CD4-positive, alpha-beta T cell treated with Interleukin-15 for 4 hours (primary cell): ENCODE measurements at regions not wholly inside any gene's neighbourhood (a gene's known extent, or its start where the extent isn't known, plus 50 kb on each side); places are given as distances from the start of the nearest gene placed in this dataset.
"Not testable (repeated sequence)": the region's sequence is repeated elsewhere in the genome, so short reads cannot be mapped to it uniquely, and the experiment has no call there.

Source experiments
- DNase-seq: peaks from one replicate; pipeline ENCODE4 v3.0.0-alpha.2; 2020; ENCODE audit warnings: low spot score

DNA sequence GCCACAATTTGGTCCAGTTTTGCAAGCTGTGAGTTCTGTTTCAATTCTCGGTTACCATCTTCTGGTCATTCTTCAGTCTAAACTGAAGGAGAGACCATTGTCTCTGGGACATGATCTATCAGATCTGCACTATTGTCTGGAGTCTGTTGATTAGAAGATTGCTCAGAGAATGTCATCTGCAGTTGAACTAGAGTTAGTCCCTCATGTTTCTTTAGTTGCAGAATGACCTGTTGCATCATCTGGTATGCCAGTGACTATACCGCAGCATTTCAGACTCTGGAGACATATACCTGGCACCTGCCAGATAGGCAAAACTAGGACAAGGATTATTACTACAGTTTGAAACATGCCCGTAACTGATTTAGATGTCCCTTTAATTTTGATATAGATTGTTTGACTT, 194.8 kb downstream of the LRRC70 start:
- DNase-seq: no peak

DNA sequence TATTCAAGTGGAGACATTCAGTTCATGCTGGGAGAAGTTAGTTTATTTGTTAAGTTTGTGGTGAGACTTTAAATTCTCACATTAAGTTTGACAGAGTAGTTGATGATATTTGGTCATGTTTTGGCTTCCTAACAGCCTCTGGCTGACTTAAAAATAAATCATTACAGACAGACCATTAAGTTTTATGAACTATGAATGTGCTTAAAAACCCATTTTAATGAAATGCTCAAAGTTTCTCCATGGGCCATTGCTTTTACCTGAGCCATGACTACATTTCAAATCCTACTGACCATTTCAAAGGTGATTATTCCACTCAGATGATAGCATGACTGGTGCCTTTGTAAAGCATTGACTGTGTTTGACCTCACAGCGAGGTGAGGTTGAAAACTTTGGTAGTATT, 192.7 kb downstream of the LRRC70 start:
- no peak for DNase-seq

DNA sequence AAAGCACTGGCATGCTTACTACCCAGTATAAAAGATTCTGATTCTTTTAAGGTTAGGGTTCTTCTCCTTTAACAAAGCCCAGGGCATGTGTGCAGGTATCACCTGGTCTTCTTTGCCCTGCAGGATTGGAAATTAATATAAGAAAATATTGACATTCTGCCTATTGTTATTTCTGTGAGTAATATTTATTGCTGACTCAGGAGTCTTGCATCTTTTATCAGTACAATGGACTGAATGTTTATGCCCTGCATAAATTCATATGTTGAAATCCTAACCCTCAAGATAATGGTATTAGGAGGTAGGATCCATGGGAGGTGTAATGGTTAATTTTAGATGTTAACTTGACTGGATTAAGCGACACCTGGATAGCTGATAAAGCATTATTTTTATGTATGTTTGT, 189.0 kb downstream of the LRRC70 start:
- no peak for DNase-seq

DNA sequence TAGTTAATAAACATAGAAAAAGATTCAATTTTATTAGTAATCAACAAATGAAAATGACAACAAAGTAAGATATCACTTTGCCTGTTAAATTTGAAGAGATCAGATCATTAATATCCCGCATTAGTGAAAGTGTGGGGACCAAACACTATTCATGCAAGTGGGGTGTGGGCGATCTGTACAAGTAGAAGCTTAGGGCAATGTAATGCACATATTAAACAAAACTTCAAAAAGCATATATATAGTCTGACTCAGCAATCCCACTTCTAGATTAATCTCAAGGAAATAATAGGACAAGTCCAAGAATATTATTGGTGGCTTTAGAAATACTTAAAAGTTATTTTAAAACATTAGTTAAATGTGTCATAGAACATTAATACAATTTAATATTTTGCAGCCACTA, 188.5 kb downstream of the LRRC70 start:
- no peak for DNase-seq

DNA sequence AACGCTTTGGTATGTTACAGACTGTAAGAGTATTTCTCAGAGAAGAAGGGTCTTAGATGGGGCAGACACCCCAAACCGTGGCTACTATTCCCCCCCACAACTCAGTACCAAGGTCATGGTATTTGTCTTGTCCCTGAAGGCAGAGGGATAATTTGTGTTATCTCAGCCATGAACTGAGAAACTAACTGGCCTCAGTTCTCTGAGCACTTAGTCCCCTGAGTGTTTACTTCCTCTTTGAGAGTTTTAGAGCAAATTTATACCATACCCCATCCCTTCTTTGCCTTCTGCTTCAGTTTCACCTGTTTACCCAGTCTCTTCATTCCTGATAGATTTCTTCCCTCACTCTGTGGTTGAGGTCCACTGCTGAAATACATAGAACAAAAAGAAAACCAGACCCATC, 183.9 kb downstream of the LRRC70 start:
- DNase-seq: no peak

DNA sequence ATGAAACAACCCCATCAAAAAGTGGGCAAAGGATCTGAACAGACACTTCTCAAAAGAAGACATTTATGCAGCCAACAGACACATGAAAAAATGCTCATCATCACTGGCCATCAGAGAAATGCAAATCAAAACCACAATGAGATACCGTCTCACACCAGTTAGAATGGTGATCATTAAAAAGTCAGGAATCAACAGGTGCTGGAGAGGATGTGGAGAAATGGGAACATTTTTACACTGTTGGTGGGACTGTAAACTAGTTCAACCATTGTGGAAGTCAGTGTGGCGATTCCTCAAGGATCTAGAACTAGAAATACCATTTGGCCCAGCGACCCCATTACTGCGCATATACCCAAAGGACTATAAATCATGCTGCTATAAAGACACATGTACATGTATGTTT, 179.1 kb downstream of the LRRC70 start:
- DNase-seq: not testable (repeated sequence)

DNA sequence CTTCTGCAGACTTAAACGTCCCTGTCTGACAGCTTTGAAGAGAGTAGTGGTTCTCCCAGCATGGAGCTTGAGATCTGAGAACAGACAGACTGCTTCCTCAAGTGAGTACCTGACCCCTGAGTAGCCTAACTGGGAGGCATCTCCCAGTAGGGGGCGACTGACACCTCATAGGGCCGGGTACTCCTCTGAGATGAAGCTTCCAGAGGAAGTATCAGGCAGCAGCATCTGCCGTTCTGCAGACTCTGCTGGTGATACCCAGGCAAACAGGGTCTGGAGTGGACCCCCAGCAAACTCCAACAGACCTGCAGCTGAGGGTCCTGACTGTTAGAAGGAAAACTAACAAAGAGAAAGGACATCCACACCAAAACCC, 174.4 kb downstream of the LRRC70 start:
- DNase-seq: not testable (repeated sequence)

DNA sequence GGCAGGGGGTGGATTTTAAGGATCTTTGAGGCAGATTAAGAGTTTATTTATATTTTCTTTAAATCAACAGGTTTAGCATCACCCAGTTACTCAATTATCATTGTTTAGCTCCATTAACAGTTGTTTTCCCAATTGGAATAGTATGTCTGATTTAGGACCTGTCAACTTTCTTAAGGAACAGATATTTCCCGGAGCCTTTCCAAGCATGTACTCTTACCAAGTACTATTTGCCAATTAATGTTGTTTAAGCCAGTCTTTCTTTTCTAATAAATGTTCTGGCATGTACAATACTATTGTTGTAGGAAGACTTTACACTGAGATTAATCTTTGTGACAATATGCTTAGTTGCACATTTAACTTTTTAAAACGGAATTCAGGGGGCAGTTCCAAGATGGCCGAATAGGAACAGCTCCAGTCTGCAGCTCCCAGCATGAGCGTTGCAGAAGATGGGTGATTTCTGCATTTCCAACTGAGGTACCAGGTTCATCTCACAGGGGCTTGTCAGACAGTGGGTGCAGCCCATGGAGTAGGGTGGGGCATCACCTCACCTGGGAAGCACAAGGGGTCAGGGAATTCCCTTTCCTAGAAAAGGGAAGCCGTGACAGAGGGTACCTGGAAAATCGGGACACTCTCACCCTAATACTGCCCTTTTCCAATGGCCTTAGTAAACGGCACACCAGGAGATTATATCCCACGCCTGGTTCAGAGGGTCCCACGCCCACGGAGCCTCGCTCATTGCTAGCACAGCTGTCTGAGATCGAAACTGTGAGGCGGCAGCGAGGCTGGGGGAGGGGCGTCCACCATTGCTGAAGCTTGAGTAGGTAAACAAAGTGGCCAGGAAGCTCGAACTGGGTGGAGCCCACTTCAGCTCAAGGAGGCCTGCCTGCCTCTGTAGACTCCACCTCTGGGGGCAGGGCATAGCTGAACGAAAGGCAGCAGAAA, 173.7 kb downstream of the LRRC70 start:
- DNase-seq: not testable (repeated sequence)

DNA sequence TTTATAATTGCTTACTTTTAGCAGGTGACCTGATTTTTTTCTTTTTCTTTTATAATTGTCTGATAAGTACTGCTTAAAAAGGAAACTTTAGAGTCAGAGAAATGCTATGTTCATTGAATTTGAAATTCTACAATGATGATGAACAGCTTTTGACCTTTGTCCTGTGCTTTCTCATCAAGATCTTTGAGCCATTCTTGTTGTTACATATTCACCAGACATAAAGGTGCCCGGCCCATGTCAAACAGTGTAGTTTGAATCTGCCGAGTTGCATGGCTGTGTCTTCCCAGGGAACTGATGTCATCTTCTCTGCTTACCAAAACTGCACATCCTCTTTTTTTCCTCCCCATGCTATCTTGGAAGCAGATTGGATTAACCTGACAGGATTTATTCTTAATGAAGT, 163.6 kb downstream of the LRRC70 start:
- DNase-seq: no peak

DNA sequence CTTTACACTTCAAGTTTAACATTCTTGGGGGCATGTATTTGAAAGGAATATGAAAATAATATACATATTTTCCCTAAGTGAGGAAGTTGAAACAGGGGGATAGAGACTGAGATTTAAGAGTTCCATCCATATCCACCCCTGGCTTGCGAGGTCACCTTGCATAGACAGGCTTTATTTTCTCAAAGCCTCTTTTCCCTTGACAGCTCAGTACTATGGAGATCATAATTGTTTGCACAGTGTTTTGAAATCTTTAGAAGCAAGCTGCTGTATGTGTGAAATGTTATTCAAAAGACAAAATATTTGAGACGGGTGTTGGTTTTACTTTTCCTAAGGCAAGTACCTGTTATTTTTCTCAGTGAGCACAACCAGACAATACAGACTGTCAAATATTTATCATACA, 163.1 kb downstream of the LRRC70 start:
- DNase-seq: no peak

DNA sequence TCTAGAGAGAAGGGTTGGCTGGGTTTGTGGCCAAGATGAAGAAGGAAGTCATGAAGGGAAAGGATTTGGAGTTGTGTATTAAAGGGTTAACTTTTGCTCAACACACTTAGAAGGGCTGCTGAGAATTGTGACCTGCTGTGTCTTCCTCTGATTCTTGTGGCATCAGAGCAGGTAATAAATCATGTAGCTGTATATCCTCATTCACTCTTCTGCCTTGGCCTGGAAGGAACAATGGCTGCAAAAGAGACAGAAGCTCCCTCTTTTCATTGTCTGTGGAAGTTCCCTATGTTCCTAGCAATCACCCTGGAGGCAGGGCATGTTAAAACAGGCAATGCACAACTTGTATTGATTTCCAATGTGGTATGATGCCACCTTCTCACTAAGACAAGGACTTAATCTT, 159.1 kb downstream of the LRRC70 start:
- DNase-seq: no peak

DNA sequence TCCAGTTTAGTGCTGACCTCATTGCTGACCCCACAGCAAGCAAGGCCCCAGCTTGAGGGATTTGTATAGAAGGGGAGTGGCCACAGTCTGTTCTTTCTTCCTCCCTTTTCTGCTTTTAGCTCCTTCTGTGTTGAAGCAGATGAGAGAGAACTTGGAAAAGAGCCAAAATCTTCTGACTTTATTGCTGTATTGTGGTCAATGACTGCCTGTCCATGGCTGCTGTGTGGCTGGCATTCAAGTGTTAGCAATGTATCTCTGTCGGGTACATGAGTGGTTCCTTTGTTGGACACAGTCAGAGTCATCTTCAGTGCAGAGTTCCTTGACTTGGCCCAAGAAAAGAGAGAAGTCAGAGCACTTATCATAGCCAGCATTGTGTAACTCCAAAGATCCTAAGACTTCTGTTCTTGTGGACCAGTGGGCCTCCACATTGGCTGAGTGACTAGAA, 154.1 kb downstream of the LRRC70 start:
- no peak for DNase-seq

DNA sequence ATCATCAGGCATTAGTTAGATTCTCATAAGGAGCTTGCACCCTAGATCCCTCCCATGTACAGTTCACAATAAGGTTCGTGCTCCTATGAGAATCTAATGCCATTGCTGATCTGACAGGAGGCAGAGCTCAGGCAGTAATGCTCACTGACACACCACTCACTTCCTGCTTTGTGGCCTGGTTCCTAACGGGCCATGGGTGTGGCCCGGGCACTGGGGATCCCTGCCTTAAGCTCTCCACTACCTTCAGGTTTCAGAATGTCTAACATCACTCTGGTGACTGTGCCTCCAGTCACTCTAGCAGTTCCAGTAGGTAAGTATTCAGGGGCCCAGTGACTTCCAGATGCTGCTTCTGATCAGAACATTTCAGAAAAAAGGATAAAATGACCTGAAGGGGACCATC, 152.4 kb downstream of the LRRC70 start:
- DNase-seq: peak; percentile 3

DNA sequence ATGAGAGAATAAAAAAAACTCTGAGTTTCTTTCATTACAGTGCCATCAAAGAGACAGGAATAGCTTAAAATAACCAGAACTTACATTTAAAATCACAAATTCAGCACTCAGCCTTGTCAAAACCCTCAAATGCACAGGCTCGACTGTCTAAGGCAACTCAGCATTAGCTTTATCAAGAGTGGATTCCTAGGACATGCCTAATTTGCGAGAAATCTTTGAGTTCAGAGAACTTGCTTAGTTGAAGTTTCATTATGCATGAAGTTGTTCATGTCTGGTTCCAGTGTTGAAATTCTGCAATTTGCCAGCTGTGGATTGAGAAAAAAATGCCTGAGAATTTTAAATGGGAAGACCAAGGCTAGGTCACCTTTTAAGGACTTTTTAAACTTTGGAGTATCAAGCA, 151.1 kb downstream of the LRRC70 start:
- DNase-seq: no peak

DNA sequence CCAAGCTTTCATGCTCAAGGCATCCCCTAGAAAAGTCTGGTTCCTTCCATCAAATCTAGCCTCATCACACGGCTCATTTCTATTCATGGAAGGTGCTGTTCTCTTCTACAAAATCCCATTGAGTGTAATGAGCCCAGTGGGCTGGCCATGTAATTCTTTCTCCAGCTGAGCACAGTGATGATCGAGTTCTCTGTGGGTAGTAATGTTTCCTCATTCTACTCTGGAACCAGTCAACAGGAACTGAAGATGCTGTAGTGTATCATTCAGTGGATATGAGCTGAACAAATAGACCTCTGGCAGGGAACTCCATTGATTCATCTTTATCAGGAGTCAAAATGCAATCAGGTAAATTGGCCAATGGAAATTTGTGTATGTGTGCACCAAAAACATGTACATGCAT, 149.2 kb downstream of the LRRC70 start:
- no peak for DNase-seq

DNA sequence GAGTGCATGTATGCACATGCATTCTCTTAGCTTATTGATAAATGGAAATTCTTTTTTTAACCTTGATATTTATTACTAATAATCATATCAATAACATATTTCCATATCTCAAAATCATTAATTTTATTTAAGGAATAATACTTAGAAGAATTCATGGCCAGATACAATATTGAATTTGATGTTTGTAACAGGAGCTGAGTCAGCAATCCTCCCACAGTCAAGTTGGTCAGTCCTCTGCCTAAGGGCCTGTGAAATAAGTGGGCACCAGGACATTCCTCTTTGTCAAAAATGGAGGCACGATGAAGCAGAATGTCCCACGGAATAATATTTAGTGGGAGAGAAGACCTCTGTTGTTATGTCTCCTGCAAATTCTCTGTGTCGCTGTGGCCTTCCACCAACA, 148.6 kb downstream of the LRRC70 start:
- DNase-seq: no peak

DNA sequence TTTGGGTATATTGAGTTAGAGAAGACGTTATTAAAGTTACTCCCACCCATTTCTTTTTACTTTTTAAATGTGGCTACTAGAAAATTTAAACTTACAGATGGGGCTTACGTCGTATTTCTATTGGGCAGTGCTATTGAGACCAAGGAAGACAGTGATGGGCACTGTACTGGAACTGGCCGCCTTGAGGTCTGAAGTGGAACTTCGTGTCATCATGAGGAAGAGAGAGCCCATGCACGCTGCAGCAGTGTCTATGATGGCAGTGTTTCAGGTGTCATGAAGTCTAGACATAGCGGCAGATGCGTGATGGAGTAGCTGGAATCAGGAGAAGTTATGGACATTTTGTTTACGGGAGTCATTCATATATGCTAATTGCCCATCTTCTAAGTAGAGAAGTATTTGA, 143.7 kb downstream of the LRRC70 start:
- DNase-seq: no peak

DNA sequence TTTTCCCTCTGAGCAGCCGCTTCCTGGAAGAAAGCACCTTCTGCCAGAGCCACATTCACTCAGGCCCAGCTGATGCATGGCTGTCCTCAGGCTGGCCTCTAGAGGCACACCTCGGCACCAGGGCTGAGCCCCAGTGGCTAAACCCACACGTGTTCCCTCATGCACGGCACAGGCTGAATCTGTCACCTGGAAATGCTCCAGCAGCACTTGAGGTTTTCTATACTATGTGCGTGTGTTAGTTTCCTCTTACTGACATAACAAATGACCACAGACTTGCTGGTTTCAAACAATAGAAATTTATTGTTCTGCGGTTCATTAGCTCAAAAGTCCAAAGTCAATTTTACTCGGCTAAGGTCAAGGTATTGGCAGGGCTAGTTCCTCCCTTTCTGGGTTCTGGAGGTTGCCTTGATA, 141.4 kb downstream of the LRRC70 start:
- DNase-seq: no peak

DNA sequence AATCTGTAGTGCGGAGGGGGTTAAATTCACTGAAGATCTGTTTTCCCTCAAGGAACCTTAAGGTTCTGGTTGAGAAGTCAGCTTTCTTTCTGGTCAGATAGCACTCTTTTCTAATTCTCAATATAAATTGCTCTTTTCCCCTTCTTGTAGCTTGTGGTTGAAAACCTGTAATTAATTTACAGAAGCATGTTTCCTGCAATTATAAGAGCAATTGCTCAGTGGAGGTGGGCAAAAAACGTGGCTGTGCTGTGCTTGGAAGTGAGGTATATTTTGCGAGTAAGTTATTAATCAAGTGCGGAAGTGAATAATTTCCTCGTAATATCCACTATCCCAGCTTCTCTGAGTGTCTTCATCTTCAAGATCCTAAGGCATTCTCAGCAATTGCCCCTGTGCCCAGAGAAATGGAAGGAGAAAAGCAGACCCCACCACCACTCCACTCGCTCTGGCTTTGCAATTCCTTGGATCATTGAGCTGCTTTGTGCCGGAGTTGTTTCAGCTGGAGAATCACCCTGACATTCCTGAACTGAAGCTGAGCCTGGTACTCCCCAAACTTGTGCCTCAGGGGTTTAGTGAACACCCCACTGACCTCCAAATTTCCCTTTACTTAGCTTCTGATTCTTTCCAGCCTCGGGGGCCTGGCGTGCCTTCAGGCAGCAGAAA, 140.6 kb downstream of the LRRC70 start:
- no peak for DNase-seq

DNA sequence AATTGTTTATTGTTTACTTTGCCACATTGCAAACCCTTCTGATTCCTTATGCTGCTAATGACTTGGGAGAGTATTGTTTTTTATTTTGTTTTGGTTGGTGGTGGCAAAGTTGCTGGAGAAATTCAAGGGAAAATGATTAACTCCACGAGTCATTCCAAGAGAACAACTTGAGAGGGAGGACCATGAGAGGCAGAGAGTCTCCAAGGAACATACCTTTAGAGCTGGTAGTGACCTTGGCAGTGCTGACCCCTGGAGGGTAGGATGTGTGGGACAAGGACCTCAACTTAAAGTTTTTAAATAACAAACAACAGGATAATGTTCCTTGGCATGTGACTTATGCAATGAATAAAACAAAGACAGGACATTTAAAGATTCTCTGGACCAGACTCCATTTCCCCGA, 139.7 kb downstream of the LRRC70 start:
- DNase-seq: no peak

DNA sequence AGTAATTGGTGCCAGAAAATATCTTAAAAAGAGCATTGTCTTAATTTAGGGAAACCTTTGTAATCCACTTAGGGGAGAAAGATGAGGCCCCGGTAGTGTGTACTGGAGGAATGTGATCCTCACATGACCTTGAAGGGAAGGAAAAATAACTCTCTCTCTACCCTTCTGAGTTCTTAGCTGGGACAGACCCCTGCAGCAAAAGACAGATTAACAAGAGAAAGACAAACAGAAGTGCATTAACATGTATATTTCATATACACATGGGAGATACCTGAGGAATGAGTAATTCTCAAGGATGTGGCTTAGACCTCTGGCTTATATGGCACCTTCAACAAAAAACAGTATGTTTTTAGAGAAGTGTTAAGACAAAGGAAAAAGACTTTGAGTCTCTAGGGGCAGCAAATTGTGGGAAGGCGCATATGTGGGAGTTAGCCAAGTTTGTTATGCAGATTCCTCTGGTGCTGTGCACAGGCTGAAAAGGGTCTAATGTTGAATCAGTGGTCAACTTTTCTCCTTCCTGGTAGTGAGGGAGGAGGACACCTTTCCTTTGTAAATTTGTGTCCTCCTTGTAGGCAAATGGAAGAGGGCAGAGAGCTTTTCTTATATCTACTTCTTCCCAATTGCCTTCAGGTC, 138.8 kb downstream of the LRRC70 start:
- no peak for DNase-seq

DNA sequence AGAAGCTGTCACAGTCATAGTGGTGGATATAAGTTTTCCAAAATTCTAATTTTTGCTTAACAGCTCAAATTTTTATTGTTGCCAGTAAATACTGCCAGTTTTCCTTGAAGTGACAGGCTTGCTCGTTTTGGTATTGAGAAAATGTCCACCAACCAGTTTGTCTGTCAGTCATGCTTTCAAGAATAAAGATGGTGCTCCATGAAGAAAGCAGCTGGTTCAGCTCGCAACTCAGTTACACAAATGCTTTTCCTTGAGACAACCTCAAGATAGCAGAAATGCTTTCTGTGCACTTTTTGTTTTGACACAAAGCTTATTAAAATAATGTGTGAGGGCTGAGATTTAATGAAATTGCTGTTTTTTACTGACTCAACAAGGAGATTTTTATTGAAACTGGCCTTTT, 135.7 kb downstream of the LRRC70 start:
- DNase-seq: no peak
